Cardiac muscle cell (in vitro differentiated cells and primary cell): ENCODE measurements at regions not wholly inside any gene's neighbourhood (a gene's known extent, or its start where the extent isn't known, plus 50 kb on each side); places are given as distances from the start of the nearest gene placed in this dataset.

Source experiments
- DNase-seq, 2 donors: peaks; one replicate each; pipeline versions ENCODE4 v3.0.0 to v3.0.0-alpha.2; 2010 to 2017; ENCODE audit warnings: low read depth in 1 of 2, low spot score in 1 of 2
- H3K27ac ChIP-seq: fragments of 200-600 bp; sonication (generic); 2 replicates; pipeline ENCODE4 v1.5.1; 2016
- H3K27me3 ChIP-seq: fragments of 200-600 bp; sonication (generic); 2 replicates; pipeline ENCODE4 v1.6.0; 2016; ENCODE audit warnings: control low read depth
- H3K36me3 ChIP-seq: fragments of 200-600 bp; sonication (generic); 2 replicates; pipeline ENCODE4 v1.5.1; 2016; ENCODE audit warnings: control low read depth
- H3K4me1 ChIP-seq: fragments of 200-600 bp; sonication (generic); 2 replicates; pipeline ENCODE4 v1.8.1; 2017; ENCODE audit warnings: low read depth, mild to moderate bottlenecking, mixed run types
- H3K4me3 ChIP-seq: fragments of 200-600 bp; sonication (generic); 2 replicates; pipeline ENCODE4 v1.5.1; 2016; ENCODE audit warnings: mild to moderate bottlenecking
- H3K9me3 ChIP-seq: fragments of 200-600 bp; sonication (generic); 2 replicates; pipeline ENCODE4 v1.5.1; 2017; ENCODE audit warnings: low read depth, mild to moderate bottlenecking, control low read depth
- TF ChIP-seq, protein P1 (sequence below): IDR thresholded peaks from 2 replicates; pipeline ENCODE4 v1.5.1; 2012; ENCODE audit warnings: low read depth, mild to moderate bottlenecking, low read length

DNA sequence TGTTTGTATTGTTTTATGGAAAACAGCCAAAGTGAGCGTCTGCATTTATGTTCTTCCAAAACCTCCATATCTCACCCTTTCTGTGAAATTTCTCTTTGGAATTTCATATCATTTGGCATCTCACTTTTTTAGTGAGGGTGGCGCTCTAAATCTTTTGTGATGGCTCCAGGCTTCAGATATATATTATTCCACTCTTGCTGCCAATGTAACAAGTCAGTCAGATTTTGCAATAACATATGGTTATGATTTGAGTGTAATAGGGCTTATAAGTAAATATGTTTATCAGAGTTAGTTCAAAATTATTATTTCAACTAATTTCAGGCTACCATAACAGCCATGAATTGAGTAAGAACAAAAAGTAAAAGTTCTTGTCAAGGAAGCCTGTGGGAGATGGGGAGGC is 314.7 kb downstream of the PDGFC start:
- H3K36me3 ChIP-seq, result no peaks in the 10 kb centered on the region
- no peak overlapping the region for H3K4me3 ChIP-seq
- TF ChIP-seq, protein P1, sequence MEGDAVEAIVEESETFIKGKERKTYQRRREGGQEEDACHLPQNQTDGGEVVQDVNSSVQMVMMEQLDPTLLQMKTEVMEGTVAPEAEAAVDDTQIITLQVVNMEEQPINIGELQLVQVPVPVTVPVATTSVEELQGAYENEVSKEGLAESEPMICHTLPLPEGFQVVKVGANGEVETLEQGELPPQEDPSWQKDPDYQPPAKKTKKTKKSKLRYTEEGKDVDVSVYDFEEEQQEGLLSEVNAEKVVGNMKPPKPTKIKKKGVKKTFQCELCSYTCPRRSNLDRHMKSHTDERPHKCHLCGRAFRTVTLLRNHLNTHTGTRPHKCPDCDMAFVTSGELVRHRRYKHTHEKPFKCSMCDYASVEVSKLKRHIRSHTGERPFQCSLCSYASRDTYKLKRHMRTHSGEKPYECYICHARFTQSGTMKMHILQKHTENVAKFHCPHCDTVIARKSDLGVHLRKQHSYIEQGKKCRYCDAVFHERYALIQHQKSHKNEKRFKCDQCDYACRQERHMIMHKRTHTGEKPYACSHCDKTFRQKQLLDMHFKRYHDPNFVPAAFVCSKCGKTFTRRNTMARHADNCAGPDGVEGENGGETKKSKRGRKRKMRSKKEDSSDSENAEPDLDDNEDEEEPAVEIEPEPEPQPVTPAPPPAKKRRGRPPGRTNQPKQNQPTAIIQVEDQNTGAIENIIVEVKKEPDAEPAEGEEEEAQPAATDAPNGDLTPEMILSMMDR, result no peak
- no peaks in the 10 kb centered on the region for H3K9me3 ChIP-seq
- H3K27ac ChIP-seq, result no peak overlapping the region
- no peaks in the 10 kb centered on the region for H3K27me3 ChIP-seq
- peak in 1 of 2 donors; percentile 10 for DNase-seq
- no peaks in the 10 kb centered on the region for H3K4me1 ChIP-seq

DNA sequence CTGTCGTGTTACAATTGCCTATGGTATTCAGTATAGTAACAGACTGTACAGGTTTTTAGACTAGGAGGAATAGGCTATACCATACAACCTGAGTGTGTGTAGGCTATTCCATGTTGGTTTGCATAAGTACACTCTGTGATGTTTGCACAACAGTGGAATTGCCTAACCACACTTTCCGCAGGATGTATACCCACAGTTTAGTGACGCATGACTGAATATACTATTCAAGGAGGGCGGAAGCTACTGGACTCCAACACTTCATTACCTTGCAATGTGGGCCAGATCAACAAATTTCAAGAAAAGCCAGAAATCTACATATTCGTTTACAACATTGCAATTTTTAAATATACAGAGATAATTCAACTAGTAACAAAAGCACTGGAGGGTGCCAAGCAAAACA is 317.2 kb downstream of the PDGFC start:
- no peak for DNase-seq
- no peaks in the 10 kb centered on the region for H3K27me3 ChIP-seq
- TF ChIP-seq, protein P1, result no peak

DNA sequence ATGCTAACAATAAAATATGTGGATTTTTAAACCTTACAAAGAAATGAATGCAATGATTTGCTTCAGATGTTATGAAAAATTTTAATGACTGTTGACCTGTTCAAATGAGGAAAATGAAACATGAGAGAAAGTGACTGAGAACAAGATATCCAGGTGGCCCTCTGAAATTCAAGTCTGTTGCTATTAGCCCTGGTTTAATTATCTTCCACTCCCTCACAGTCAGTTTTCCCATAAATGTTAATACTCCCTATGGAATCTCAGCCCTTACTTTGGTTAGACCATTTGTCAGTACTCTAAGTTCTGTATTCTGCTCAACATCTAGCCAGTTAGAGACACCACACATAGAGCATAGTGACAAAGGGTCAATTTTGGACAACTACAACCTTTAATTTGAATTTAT is 327.8 kb downstream of the PDGFC start:
- TF ChIP-seq, protein P1, result no peak
- Histone ChIP-seq H3K27me3 (no peaks in the 10 kb centered on the region), H3K4me3 (no peak overlapping the region), H3K9me3 (no peaks in the 10 kb centered on the region), H3K4me1 (no peaks in the 10 kb centered on the region), H3K27ac (no peak overlapping the region), H3K36me3 (no peaks in the 10 kb centered on the region)
- no peak for DNase-seq

More for the DNA sequence above, 317.2 kb downstream of the PDGFC start:
- H3K4me3 ChIP-seq, result no peak overlapping the region
- H3K36me3 ChIP-seq, result no peaks in the 10 kb centered on the region
- H3K27ac ChIP-seq, result no peak overlapping the region
- H3K4me1 ChIP-seq, result no peaks in the 10 kb centered on the region
- H3K9me3 ChIP-seq, result no peaks in the 10 kb centered on the region

DNA sequence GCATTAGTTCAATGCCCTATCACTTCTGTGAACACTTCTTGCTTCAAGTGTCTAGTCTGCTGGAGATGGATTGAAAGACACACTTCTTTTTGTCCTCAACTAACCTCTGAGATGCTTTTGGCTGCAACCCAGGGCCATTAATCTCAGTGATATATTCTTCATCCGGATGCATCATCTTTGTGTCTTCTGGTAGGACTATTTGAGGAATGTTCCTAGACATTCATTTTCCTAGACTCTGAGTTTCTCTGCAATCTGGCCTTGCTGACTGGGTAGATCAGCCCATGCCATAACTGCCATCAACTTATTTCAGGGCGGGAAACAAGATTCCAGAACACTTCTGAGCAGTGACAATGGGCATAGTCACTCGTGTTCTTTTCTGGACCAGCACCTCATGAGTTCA is 329.4 kb downstream of the PDGFC start:
- H3K4me1 ChIP-seq, result no peaks in the 10 kb centered on the region
- no peak overlapping the region for H3K4me3 ChIP-seq
- no peaks in the 10 kb centered on the region for H3K27me3 ChIP-seq
- DNase-seq, result no peak
- no peaks in the 10 kb centered on the region for H3K36me3 ChIP-seq
- H3K27ac ChIP-seq, result no peak overlapping the region
- no peaks in the 10 kb centered on the region for H3K9me3 ChIP-seq
- TF ChIP-seq, protein P1, result no peak

DNA sequence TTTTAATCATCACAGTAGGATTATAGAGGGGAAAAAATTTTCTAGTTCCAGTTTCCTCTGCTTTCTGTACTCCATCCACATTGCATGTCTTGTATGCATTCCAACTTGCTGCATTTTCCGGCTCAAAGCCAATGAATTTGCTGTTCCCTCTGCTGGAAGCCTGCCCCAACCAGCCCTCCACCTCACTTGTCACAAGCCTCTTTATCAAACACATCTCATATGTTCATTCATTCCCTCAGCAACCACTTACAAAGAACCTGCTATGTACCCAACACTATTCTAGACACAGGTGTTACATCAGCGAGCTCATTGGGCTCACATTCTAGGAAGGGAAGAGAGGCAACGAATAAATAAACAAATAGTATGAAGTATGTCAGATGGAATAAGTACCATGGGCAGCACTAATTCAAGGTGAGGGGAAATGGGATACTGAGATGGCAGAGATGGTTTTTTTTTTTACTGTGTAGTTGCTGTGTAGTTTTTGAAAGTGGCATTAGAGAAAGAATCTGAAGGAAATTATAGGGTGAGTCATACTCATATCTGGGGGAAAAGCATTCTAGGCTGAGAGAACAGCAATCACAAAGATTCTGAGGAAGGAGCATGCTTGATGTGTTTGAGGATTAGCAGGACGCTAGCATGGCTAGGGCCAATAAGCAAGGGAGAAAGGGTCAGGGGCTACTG is 332.5 kb downstream of the PDGFC start:
- Histone ChIP-seq H3K9me3 (no peaks in the 10 kb centered on the region), H3K27ac (no peak overlapping the region), H3K4me3 (no peak overlapping the region), H3K27me3 (no peaks in the 10 kb centered on the region), H3K4me1 (no peaks in the 10 kb centered on the region), H3K36me3 (no peaks in the 10 kb centered on the region)
- TF ChIP-seq, protein P1, result no peak
- peak in 1 of 2 donors; percentile 81 for DNase-seq
